ENCODE measurements at regions not wholly inside any gene's neighbourhood (a gene's known extent, or its start where the extent isn't known, plus 50 kb on each side); places are given as distances from the start of the nearest gene placed in this dataset.
"Not testable (repeated sequence)": the region's sequence is repeated elsewhere in the genome, so short reads cannot be mapped to it uniquely, and the experiment has no call there.

DNA sequence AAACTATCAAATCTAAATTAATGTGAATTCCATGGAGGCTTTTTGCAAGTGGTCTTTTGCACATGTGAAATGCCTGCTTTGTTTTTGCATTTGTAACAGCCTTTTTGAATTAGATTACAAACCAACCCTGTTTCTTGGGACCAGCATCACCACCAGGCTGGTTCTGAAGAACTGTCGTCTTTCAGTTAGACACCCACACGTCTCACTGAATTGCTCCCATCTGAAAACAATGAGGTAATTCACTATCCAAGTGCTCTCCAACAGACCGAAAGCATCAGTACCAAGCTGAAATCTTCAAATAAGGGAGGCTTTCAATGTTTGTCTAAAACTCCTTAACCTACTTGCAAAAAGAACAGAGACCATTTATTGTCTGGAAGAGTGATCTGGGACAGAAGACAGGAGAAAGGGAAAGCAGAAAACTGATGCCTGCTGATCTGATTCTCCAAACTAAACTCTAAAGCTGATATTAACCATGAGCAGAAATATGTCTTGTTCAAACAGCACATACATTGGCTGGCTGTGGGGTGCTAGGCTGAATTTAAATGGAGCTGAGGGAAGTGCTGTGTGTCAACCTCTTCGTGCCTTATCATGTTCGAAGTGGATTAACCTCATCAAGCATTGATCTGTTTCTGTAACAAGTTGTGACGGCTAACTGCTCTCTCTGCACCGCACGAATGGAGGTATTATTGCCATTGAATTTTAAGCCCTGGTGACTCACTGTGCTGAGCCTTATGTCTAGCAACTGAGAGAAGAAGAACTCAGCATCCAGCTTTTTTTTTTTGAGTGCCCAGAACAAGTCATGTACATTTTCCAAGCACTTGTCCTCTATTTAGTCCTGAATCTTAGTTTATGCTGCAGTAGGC is 213.7 kb upstream of the P2RY1 start:
- peak in 24 of 58 donors; percentile 3 to 71 (median 14) for DNase-seq

DNA sequence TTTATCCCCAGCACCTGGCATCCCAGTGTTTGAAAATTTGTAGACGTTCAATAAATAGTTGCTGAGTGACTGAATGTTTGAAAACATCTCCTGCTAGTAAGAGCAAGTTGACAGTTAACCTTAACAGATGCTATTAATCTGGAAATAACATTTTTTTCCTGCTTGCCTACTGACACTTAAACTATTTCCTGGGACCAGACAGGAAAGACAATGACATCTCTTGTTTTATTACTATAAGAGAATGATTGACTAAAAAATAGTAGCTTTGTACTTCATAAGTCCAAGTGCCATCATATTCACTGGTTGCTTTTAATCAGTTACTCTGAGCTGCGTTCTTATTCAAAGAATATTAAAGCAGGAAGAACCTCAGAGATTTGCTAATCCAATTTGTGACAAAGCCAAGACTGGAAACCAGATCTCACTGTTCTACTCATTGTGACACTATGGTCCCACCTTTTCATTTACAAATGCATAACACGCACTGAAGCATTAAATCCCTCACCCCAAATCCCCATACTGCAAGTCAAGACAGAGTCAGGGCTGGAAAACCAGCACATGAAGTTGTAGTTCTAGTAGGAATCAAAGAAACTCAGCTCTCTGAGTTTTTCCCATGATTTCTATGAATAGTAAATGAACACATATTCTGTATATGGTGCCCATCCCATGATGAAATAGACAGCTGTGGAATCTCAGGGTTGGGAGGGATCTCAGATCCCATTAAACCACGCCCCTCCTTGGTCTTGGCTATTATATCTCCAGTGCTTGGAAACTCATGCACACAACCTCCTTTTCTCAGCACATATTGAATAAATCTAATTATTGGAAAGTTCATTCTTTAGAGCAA is 212.7 kb upstream of the P2RY1 start:
- DNase-seq, result no peak

DNA sequence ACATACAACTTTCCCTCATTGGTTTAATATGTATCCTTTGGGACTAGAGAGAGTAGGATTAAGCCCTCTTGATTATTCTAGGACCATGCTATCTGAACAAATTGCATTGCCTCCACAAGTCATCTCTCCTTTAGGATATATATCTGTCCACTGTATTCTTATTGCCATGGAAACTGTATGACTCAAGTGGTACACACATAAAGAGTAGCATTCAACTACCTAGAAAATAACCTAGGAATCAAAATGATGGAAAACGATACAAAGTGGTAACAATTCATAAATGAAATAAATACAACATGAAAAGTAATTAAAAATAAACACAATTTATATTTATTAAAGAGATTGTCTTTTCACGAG is 212.1 kb upstream of the P2RY1 start:
- DNase-seq, result no peak

DNA sequence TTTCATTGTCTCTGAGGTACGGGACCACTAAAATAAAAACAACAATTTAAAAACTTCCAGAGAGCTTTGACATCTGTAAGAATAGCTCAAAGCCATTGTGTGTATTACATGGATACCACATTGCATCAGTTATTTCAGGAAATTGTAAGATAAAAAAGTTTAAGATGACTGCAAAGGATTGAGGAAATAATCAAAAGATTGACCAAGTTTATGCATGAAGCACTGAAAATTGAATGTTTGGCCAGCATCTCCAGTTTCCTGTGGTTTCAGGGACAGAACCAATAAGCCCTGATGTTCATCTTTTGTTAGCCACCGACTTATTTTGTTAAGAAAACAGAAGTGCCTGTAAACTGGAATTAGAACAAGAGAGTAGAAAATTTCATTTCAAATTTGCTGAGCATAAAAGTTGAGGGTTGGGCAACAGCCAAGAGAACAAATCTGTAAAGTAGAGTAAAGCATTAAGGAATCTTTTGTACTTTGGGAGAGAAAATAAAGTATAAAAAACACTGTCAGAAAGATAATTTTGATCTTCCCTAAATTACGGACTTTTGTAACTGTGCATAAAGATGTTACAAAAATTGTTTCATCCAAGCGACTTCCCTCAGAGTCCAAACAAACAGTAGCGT is 211.5 kb upstream of the P2RY1 start:
- no peak for DNase-seq

DNA sequence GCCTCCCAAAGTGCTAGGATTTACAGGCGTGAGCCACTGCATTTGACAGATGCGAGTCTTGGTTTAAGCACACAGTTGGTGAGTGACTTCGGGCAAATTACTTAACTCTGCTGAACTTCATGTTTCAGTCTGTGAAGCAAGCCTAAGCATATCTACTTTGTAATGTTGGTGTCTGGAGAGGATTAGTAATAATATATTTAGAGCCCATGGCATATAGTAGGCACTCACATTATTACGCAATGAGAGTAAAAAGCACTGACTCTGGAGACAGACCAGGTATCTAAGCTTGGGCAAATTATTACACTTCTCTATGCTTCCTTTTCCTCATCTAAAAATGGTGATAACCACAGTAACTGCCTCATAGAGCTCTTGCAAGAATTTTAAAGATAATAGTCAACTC is 208.7 kb upstream of the P2RY1 start:
- DNase-seq, result no peak

DNA sequence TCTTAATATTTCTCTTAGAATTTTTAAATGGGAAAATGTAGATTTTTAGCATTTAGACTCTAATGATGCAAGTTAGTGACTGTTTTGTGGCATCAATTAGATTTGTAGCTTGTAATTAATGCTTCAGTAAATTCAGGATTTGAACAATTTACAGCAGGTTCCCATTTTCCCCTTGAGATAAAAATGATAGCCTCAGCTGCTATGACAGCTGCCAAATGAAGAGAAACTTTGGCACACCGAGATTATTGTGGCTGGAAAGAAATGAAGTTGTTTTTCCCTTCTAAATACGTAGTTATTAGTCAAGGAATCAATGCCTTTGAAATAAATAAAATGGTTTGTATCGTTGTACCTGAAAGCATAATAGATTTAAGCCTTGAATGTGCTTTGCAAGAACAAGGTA is 206.4 kb upstream of the P2RY1 start:
- DNase-seq, result no peak

DNA sequence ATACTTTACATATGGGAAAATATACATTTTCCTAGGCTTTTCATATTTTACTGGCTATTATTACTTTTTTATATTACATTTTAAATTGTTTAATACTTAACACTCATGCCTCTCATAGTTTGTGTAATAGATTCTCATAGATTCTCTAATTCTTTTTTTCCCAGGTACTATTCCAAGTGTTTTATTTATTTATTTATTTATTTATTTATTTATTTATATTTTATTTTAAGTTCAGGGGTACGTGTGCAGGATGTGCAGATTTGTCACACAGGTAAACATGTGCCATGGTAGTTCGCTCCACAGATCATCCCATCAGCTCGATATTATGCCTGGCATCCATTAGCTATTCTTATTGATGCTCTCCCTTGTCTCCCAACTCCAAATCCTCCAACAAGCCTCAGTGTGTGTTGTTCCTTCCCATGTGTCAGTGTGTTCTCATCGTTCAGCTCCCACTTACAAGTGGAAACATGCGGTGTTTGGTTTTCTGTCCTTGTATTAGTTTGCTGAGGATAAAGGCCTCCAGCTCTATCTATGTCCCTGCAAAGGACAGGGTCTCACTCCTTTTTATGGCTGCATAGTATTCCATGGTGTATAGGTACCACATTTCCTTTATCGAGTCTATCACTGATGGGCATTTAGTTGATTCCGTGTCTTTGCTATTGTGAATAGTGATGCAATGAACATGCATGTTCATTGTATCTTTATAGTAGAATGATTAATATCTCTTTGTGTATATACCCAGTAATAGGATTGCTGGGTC is 205.4 kb upstream of the P2RY1 start:
- DNase-seq, result no peak

DNA sequence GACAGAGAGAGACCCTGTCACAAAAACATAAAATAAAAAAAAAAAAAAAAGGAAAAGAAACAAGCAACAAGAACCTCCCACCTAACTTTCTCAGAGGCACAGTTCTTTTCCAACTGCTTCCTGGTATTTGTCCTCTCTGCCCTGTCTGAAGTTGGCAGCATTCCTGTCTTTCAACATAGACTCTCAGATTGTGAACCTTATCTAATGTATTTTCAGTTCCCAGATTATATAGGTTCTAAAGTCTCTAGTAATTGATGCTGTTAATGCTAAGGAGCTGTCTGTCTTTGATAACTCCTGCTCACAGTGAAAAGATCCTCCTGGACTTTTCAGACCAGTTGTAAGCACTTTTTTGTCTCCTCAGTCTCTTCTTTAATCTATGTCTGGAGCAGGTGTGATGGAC is 199.5 kb upstream of the P2RY1 start:
- DNase-seq, result no peak

- DNase-seq, result no peak
Observed at GRCh38 chr3:152636651-152637050, 198.3 kb upstream of the P2RY1 start.

- no peak for DNase-seq
Observed at GRCh38 chr3:152638214-152638613, 196.7 kb upstream of the P2RY1 start.

DNA sequence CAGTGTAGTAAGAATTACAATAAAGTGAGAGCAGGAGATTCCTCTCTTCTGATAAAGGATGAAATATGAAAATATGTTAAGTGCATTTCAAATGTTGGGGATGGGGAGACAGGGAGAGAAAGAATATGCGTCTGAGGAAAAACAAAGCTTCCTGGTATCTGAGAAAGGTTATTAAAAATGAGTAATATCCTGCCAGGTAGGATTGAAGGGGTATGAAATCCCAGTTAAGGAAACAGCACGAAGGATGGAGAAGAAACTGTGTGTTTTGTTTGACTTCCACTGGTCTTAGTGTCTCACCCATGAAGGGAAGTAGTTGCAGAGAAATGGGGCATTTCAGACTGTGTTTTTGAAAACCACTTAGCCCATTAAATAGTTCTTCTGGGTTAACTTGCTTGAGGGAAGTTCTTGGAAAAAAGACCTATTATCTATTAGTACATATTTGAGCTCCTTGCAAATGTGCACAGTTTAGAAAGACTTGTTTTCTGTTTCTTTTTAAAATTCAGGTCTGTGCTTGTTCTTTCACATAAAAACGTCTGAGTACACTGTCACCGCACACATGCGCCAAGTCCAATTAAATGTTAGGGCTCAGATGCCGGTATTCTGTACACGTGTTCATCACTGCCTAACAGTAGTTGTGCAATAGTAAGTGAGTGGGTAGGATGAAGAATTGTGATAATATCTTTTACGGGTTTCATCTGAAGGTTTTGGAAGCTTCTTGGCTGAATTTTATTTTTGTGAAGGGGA is 196.1 kb upstream of the P2RY1 start:
- peak in 33 of 58 donors; percentile 9 to 84 (median 39) for DNase-seq

DNA sequence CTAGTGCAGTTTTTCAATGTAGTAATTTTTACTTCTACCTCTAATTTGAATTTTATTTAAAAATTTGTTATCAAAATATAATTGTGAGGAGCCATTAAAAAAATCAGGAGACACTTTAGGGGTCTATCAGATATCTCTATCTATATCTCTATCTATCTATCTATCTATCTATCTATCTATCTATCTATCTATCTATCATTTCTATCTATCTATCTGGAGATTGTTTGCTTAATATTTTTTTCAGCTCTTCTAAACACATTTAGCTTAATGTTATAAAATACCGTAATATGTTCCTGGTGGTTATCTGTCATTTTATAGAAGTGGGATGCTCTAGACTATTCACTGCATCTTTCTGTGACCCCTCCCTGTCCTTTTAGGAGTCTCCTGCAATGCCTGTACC is 193.7 kb upstream of the P2RY1 start:
- no peak for DNase-seq

- DNase-seq, result no peak
Observed at GRCh38 chr3:152642658-152643057, 192.3 kb upstream of the P2RY1 start.

GRCh38 chr3:152644478-152644877 is 190.5 kb upstream of the P2RY1 start:
- DNase-seq, result no peak

DNA sequence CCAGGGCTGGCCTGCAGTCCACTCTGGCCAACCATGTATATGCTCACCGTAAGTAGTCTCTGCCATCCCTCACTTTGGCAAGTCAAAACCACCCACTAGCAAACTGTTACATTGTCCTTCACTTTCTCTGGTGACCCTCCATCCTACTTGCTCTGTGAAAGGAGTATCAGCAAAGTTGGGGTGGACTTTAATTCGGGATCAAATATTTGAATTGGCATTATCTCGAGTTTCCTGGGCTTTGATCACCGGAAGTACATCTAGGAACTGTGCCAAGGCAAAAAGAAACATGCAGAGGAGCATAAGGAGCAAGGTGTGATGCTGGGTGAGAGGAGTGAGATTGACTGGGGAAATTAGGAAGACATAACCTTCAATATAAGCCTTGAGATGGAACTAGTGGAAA is 188.9 kb upstream of the P2RY1 start:
- DNase-seq, result no peak

DNA sequence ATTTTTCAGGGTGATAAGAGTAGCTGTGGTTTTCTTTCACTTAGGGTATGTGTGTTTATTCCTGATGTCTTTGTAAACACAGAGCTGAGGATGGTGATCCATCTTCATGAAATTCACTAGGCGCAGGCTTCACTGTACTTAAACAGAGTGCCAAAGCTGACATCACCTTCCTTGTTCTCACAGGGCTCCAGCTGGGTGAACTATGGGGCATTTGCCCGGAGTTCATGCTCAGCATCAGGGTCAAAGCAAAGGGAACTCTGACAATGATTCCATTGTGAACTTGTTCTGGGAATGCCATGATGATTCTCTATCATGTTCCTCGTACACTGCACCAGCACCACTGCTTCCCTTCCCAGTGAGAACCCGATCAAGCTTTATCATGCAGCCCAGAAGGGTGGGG is 184.8 kb upstream of the P2RY1 start:
- DNase-seq, result peak in 49 of 58 donors; percentile 20 to 93 (median 58)

GRCh38 chr3:152650923-152651322 is 184.0 kb upstream of the P2RY1 start:
- DNase-seq, result not testable (repeated sequence)

- DNase-seq, result peak in 8 of 58 donors; percentile 6 to 62 (median 13)
Observed at GRCh38 chr3:152656214-152656971, 178.5 kb upstream of the P2RY1 start.

- DNase-seq, result peak in 1 of 58 donors; percentile 72
Observed at GRCh38 chr3:152656972-152657355, 178.0 kb upstream of the P2RY1 start.
